GM19025 (cell line): ENCODE measurements at regions not wholly inside any gene's neighbourhood (a gene's known extent, or its start where the extent isn't known, plus 50 kb on each side); places are given as distances from the start of the nearest gene placed in this dataset.
A peak's percentile ranks its signal among the peaks of the same experiment; 100 is the strongest.

Source experiments
- ATAC-seq: cut with Tn5 transposase; IDR thresholded peaks from one replicate; pipeline ENCODE4 v1.9.1; 2021; ENCODE audit warnings: mild to moderate bottlenecking, low read depth, moderate library complexity; ENCODE audit not compliant: unreplicated experiment

DNA sequence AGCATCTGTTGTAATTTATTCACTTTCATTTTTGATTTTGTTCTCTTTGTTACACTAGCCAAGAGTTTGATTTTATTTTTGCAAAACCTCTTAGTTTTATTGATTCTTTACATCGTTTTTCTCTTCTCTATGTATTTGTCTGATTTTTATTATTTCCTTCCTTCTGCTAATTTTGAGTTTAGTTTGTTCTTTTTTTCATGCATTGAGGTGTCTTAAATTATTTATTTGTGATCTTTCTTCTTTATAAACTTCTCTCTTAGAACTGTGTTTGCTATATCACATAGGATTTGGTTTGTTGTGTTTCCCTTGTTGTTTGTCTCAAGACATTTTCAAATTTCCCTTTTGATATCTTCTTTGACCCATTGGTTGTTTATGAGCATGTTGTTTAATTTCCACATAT, 51.7 kb upstream of the NFKBIA start:
- no peak for ATAC-seq

DNA sequence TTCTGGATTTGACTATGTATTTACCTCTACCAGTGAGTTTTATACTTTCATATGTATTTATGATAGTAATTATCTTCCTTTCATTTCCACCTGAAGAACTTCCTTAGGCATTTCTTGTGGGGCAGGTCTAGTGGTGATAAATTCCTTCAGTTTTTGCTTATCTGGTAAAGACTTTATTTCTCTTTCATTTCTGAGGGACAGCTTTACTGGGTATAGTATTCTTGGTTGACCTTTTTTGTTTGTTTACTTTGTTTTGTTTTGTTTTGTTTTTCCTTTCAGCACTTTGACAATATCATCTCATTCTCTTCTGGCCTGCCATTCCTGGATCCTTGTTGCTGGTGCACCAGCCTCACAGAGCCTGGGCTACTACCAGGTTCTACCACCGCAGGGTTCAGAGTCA, 53.9 kb upstream of the NFKBIA start:
- ATAC-seq: no peak

DNA sequence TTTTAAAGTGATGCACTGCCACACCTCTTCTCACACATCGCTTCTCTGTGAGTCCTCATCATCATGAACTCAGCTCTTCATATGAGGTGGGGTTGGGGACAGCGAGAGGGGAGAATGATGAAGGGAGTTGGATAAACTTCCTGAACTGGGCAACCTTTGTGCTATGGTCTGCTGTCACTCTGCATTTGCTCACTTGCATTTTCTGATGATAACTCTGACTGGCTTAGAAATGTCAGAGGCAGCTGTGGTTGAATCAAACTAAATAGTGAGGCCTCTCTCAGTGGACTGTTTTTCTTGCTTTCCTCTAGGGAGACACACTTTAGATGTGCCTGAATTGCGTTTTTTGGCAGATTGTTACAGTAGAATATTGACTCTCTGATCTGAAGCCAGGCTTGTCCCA, 55.2 kb upstream of the NFKBIA start:
- no peak for ATAC-seq

DNA sequence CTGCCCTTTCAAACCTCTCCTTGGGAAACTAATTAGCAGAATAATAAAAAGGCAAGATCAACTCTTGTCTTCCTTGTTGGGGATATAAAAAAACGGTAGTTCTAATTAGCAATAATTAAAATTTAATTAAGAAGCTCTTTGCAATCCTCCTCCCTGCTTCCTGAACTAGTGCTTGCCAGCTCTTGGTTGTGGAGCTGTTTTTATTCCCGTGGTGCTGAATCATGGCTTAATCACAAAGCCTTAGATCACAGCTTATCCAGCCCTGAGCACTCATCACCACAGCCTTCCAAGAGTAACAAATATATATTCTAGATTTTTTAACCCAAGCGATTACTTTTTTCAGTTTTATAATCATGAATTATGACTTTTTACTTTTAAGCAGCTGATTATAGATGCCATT, 63.2 kb upstream of the INSM2 start:
- ATAC-seq: no peak

DNA sequence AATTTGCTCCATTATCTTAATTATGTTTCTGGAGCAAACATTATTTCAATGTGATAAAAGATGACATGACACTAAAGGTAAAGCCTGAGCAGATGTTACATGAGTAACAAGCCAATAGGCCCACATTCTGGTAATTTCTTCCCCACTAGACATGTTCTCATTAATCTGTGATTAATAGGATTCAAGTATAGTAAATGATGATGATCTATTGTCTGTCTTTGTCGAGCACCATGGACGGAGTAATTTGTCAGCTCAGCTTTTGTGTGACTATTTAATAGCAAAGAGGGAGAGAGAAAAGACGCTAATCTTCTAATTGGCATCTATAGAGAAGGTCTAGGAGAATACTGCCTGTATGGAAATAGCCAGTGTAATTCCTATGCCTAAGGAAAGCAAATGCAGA, 62.2 kb upstream of the INSM2 start:
- ATAC-seq: no peak

DNA sequence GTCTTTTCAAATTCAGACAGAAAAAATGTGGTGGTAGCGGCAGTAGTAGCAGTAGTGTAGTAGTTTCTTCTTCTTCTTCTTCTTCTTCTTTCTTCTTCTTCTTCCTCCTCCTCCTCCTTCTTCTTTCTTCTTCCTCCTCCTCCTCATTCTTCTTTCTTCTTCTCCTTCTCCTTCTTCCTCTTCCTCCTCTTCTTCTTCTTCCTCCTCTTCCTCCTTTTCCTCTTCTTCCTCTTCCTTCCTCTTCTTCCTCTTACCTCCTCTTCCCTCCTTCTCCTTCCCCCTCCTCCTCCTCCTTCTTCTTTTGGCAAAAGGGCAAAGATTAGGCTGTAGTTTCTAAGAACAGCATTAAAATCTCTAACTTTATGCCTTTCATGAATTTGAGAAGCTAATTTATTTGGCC, 59.6 kb upstream of the INSM2 start:
- no peak for ATAC-seq

DNA sequence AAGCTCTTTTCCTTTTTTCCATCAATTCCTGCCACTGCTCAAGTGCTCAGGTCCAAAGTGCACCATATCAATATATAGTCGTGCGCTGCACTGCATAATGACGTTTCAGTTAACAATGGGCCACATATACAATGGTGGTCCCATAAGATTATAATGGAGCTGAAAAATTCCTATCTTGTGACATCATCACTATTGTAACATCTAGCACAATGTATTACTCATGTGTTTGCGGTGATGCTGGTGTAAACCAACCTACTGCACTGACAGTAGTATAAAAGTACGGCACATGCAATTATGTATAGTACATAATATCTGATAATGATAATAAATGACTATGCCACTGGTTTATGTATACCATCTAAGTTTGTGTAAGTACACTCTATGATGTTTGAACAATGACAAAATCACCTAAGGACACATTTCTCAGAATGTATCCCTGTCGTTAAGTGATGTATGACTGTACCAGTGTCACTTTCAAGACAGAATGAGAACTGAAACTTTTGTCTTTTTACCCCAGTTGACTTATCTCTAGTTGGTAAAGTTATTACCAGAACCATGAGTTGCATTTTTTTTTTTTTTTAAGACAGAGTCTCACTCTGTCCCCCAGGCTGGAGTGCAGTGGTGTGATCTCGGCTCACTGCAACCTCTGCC, 53.7 kb upstream of the INSM2 start:
- peak; percentile 94 for ATAC-seq

DNA sequence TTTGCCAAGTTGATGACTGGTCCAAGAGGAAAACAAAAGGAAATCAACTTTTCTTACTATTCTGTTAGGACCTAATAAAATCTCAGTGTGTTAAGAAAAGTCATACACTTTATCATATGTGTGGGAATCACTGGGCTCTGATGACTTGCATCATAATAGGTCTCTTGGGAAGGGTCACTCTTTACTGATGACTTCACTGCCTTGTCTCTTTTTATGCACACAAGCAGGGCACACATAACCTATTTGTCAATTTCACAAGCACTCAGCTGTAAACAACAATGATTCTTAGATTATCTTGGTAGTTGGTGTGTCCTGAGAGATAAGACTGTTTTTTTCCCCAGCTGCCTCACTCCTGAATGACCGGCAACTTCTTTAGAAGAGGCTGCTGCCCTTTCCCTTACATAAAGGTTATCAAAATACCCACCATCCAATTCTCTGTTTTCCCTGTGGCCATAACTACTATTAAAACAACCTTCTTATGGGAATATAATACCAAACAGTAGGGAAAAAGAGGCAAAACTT, 50.9 kb upstream of the INSM2 start:
- no peak for ATAC-seq
